Astrocyte (in vitro differentiated cells and primary cell): ENCODE measurements at regions not wholly inside any gene's neighbourhood (a gene's known extent, or its start where the extent isn't known, plus 50 kb on each side); places are given as distances from the start of the nearest gene placed in this dataset.

Experiments used
- CTCF ChIP-seq: IDR thresholded peaks from 2 replicates; pipeline ENCODE4 v1.5.1; 2011; ENCODE audit warnings: low read depth, mild to moderate bottlenecking, inconsistent platforms, low read length, moderate library complexity; ENCODE audit not compliant: insufficient read depth
- EZH2 ChIP-seq: IDR thresholded peaks from 2 replicates; pipeline ENCODE4 v1.6.1; 2012; ENCODE audit warnings: mild to moderate bottlenecking, low read length, inconsistent platforms; ENCODE audit not compliant: insufficient read depth

GRCh38 chr22:19578180-19579004 lies 54.2 kb upstream of the CLDN5 start:
- TF ChIP-seq CTCF (no peak), EZH2 (no peak)
